ENCODE measurements at regions not wholly inside any gene's neighbourhood (a gene's known extent, or its start where the extent isn't known, plus 50 kb on each side); places are given as distances from the start of the nearest gene placed in this dataset.

DNA sequence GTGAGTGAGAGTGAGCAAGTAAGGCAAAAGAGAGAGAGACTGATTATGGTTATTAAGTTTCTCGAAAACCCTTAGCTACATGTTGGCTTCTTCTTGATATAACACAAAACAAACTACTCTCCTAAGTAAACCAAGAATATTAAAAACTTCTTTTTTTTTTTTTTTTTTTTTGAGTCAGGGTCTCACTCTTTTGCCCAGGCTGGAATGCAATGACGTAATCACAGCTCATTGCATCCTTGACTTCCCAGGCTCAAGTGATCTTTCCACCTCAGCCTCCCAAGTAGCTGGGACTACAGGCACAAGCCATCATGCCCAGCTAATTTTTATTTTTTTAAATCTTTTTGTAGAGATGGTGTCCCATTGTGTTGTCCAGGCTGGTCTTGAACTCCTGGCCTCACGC is 102.2 kb upstream of the IL6 start:
- DNase-seq (ENCODE audit: low spot score), result no peak

DNA sequence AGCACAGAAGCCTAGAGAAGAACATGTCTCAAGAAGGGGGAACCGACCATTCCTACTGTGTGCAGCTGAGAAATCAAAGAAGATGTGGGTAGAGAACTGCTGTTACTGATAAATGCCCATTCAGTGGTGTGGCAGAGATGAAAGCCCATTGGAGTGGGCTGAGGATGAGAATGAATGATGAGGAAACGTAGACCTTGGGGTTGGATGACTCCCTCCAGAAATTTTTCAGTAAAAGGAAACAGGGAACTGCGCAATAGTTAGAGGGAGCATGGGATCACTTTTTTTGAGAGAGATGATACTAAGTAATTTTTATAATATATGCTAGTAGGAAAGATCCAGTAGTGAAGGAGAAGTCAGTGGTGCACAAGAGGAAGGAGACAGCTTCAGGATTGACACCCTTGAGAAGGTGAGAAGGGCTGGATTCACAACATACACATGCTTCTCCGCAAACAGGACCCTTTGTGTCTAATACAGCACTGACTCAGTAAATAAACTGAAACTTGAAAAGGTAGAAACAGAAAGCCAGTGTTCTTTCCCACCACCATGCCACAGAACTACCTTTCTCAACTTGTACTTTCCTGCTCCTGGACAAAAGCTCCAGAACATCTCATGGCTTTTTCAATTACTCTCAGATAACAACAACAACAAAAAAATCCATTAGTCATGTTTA is 104.7 kb upstream of the IL6 start:
- DNase-seq (ENCODE audit: low spot score), result no peak

- DNase-seq (ENCODE audit: low spot score), result no peak
These were observed 108.5 kb upstream of the IL6 start for GRCh38 chr7:22618528-22618927.

DNA sequence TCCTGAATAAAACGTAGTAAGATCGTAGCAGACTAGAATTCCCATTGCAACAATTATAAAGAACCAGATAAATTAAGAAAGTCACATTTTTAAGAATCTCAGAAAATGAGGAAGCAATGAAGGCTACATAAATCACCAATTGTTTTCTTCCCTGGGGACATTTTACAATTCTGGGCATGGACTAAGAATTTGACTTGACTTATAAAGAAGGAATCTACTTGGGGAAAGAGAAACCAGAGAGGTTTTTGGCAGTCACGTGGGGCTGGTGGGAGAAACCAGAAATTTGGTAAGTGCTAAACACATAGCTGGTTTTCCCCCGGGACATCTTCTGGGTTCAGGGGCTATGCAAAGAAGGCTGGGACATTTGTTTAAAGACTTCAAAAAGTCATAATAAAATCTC is 109.8 kb upstream of the IL6 start:
- no peak for DNase-seq (ENCODE audit: low spot score)

GRCh38 chr7:22613496-22613895 is 113.5 kb upstream of the IL6 start:
- DNase-seq (ENCODE audit: low spot score), result no peak

- DNase-seq (ENCODE audit: low spot score), result no peak
These were observed 112.8 kb upstream of the STEAP1B start for GRCh38 chr7:22612776-22613175.

DNA sequence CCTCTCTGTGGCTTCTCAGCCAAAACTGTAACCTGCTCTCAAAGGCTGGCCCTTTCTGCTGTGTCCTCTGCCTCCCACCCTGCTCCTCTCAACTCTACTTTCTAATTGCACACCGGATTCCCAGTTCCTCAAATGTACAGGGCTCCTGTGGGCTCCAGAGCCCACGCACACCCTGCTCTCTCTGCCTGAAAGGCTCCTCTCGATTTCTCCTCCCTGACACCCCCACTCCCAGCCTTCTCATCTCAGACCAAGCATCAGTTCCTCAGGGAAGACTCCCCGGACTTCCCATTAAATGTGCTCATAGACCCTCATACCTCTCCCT is 111.7 kb upstream of the STEAP1B start:
- DNase-seq (ENCODE audit: low spot score), result no peak

GRCh38 chr7:22610951-22611757 is 111.2 kb upstream of the STEAP1B start:
- DNase-seq (ENCODE audit: low spot score), result no peak

DNA sequence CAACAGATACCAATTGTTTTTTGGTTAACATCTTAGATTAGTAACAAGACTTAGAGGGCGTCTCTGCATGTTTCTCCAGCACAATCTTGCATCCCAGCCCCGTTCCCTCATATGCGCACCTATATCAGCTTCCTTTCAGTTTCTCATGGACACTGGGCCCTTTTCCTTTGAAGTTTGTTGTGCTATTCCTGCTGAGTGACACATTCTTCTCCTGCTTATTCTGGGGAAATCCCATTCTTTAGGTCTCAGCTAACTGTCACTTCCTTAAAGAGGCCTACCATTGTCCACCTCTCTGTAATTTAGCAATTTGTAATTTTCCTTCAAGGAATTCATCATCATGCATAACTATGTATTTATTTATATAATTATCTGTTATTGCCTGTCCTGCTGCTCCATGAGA is 110.3 kb upstream of the STEAP1B start:
- DNase-seq (ENCODE audit: low spot score), result no peak

DNA sequence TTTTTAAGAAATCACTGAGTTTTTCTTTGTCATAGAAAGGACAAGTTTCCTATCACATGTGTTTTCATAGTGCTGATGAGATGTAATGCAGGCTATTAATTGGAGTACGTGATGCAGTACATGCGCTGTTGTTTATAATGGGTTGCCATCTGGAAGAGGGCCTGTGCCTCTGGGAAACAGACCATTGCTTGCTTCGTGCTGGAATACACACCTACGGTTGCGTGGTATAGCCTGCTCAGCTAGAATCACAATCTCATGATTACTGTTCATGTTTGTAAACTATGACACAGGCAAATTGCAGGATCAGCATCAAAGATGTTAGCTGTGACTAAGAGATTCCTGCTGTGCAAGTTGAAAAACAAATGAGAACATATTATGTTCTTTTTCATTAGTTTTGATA is 107.2 kb upstream of the STEAP1B start:
- peak; percentile 87 for DNase-seq (ENCODE audit: low spot score)

DNA sequence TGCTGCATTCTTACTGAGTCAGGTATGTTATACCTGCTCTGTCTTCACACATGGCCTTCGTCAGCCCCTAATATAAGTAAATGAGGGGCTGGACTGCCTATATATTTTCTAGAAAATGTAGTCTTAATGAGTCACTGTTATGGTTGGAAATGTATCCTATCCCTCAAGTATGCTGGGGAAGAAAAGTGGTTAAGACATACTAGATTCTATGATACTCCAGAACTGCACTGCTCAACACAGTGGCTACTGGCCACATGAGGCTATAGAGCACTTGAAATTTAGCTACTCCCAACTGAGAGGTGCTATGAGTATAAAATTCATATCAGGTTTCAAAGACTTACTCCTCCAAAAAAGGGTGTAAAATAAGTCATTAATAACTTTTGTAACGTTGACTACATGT is 104.3 kb upstream of the STEAP1B start:
- no peak for DNase-seq (ENCODE audit: low spot score)

- no peak for DNase-seq (ENCODE audit: low spot score)
These were observed 102.0 kb upstream of the STEAP1B start for GRCh38 chr7:22601812-22602565.

DNA sequence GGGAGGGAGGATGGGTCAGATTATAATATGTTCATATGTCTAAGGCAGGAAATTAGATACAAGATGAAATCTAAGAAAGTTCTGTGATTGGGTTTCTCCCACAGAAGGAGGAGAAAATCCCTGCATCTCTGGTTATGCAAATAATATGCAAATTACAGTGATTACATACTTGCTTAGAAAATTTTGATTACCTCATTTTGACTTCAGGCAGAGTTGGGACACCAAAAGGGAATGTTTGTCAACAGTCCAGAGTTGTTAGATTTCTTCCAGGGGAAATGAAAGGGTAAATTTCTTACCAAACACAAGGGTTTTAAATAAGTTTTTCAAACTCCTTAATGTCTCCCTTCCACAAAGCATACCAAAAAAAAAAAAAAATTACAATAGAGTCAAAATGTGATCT is 101.4 kb upstream of the STEAP1B start:
- DNase-seq (ENCODE audit: low spot score), result no peak

GRCh38 chr7:22601003-22601402 is 101.0 kb upstream of the STEAP1B start:
- DNase-seq (ENCODE audit: low spot score), result no peak

- no peak for DNase-seq (ENCODE audit: low spot score)
These were observed 98.4 kb upstream of the STEAP1B start for GRCh38 chr7:22598318-22598920.

DNA sequence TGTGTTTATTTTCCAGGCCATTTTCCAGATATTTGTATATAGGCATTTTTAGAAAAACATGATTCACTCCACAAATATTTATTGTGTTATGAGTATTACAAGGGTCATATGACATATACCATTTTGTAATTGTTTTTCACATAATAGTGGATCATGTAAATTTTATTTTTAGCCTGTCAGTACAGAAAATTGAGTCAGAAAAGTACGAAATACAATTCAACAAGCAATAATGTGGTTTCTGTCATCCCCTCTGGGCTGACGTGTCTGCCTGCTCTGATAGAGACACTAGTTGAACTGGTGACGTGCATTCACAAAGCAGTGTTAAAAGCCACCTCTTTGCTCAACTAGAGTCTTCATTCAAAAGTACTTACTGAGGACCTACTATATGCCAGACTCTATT is 97.9 kb upstream of the STEAP1B start:
- DNase-seq (ENCODE audit: low spot score), result peak; percentile 50

DNA sequence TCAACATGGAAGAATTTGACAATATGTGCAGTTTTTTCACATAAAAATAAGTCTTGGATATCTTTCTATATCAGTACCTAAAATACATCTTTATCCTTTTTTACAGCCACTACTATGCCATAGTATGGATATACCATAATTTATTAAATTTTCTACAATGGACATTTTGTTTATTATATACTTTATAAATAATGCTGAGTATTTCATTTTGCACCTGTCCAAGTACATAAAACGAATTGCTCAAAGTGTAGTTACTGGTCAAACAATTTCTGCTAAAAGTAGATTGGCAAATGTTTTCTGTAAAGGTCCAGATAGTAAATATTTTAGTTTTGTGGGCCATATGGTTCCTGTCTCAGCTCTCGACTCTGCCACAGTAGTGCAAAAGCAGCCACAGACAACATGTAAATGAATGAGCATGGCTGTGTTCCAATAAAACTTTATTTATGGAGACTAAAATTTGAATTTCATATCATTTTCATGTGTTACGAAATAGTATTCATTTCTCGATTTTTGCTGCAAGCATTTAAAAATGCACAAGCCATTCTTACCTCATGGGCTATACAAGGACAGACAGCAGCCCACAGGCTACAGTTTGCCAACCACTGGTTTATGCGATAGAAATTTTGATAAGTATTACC is 96.9 kb upstream of the STEAP1B start:
- no peak for DNase-seq (ENCODE audit: low spot score)

DNA sequence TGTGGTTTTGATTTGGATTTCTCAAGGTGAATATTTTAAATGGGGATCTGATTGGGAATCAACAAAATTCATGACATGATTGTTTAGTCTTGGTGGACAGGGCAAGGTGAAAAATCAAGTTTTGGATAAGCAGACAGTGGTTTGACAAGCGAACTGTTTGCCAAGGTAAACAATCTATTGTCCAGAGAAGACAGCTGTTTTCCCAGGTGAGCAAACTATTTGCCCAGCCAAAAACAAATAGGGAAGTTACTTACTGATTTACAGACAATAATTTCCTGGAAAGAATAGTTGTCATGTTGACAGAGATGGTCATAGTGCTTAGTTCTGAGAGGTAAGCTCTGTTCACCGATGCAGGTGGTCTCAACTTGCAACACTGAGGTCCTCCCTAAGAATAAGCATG is 94.0 kb upstream of the STEAP1B start:
- DNase-seq (ENCODE audit: low spot score), result no peak

DNA sequence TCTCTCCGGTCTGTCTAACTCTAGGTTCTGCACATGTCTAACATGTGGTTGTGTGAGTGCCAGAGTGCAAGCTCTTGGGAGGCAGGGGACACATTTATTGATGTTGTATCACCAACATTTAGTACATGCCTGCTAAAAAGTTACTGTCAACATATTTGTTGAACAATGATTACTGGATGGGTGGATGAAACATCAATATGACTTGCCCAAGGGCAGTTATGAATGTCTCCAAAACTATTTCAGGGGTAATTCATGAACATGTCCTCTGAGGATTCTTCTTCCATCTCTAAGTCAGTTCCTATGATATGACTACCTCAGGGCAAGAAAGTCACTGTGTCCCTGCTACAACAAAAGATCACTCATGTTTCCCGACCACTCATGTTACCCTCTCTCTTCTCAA is 91.3 kb upstream of the STEAP1B start:
- no peak for DNase-seq (ENCODE audit: low spot score)

DNA sequence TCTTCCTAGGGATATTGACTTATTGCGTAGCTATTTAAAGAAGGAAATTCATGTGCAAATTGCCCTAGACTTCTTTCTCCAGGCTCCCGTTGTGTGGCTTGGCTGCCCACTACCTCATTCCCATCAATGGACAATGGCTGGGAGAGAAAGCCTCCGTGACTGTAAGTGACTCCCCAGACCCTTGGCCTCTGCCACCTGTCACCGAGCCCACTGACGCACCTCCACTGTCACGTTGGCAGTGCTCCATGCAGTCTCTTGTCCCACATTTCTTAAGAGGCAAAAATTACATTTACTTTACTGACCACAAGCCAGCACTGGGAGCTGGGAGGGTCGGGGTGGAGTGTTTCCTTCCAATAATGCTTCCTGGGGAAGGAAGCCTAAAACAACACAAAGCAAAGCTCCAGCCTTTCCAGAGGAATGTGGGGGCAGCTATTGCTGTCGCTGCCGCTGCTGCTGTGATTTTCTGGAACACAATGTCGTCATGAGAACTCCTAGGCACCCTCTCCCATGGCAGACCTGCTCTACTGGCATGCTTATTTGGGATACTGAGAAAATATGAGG is 89.7 kb upstream of the STEAP1B start:
- DNase-seq (ENCODE audit: low spot score), result peak; percentile 74

DNA sequence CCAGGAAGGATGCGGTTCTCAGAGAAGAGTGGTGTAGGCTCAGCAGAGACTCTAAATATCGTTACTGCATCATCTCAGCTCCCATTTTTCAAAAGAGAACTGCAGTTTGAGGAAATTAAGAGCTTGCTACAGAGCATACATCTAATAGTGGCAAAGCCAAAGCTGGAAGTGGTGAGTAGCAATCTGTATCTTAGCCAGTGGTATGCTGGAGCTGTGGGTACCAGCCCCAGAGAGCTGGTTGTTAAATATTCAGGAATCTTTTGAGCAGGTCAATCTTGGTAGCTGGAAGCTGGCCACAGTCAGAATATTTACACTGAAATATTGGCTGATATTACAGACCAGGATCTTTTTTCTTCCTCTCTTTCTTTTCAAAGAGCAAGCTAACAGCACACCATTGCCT is 88.4 kb upstream of the STEAP1B start:
- DNase-seq (ENCODE audit: low spot score), result no peak

DNA sequence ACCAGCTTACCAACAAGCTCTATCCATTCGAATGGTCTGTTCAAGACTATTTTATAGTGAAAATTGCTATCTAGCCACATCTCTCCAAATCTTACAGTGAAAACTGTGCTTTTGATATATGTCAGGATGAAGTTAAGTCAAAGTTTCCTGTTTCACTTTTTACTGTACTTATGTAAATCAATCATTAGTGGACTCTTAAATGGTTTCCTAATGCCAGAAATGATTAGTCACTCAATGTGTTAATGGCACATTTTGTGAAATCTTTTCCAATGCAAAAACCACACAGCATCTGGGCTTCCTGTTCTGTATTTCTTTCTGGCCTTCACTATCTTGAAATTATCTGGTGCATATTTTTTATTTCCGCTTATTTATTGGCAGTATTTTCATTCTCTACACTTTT is 87.3 kb upstream of the STEAP1B start:
- DNase-seq (ENCODE audit: low spot score), result no peak

All from H4 (cell line).